ENCODE measurements at regions not wholly inside any gene's neighbourhood (a gene's known extent, or its start where the extent isn't known, plus 50 kb on each side); places are given as distances from the start of the nearest gene placed in this dataset.

DNA sequence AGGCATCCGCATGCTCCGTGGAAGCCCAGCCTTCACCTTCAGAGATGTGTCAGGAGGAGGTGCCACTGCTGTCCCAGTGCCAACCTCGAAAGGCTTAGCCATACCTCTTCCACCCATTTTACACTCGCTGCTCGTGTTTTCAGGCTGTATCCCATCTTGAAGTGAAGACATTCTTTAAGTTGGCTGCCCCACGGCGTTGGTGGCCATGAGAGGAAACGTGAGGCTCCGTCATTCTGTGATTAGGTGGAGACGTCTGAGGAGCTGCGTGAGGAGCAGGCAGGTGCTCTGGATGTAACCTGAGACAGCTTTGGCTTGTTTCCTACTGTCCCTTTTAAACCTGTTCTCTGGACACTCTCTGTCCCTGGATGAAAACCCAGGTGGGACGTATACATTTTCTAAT, 159.9 kb upstream of the RNF32 start:
- DNase-seq (ENCODE audit: low spot score) = no peak

- DNase-seq (ENCODE audit: low spot score) = no peak
Observed at GRCh38 chr7:156479596-156479995, 161.0 kb upstream of the RNF32 start.

- DNase-seq (ENCODE audit: low spot score) = no peak
Observed at GRCh38 chr7:156478486-156478885, 162.1 kb upstream of the RNF32 start.

GRCh38 chr7:156475666-156476065, 164.9 kb upstream of the RNF32 start:
- no peak for DNase-seq (ENCODE audit: low spot score)

DNA sequence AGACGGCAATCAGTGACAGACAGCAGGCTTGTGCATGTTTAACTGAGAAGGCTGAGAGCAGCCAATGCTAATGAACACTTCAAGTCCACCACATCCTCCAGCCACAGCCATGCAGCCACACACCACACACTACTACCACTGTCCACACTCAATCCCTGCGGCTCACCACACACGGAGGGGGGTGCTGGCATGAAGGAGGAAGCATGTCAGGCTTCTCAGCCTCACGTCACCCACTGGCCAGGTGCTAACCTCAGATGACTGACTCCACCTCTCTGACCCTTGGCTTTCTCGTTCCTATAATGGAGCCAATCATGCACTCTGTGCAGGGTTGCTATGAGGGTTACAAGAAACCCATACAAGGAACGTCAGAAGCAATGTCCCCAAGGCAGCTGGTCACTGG, 165.4 kb upstream of the RNF32 start:
- DNase-seq (ENCODE audit: low spot score) = no peak

DNA sequence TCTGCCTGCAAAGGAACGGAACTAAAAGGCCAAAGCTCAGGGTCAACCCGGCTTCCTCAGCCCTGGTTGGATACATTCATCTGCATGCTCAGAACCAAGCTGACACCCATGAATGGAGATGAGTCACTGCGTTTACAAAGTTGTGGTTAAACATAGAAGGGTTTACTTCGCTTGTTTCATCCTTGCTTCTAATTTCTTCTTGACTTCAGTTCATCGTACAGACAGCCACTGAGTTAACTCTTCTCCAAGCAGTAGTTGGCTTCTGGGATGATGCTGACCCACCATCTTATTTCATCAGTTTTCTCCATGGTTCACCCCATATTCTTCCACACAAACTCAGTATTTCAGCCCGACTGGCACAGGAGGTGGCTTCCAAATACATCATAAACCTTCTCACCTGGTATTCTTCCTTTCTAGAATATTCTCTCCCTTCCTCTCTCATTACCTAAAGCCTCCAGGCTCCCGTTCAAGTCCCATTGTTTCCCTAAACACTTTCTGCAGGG, 166.3 kb upstream of the RNF32 start:
- no peak for DNase-seq (ENCODE audit: low spot score)

GRCh38 chr7:156473476-156474240, 166.9 kb upstream of the RNF32 start:
- DNase-seq (ENCODE audit: low spot score) = peak; percentile 3

DNA sequence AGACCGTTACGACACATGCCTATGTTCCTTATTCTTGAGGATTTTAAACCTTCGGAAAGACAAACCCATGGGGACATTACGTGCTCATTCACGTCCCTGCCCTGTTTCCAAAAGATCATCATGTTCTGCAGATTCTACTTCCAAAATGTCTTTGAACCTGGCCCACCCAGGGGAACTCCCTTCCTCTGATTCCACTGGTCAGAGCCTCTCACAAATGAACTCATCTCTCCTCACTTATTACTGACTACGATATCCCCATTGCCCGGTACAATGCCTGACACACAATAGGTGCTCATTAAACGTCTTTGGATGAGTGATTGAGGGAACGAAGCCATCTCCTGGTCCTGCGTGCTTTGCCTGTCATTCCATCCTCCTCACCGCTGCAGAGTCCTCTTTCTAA, 168.3 kb upstream of the RNF32 start:
- no peak for DNase-seq (ENCODE audit: low spot score)

DNA sequence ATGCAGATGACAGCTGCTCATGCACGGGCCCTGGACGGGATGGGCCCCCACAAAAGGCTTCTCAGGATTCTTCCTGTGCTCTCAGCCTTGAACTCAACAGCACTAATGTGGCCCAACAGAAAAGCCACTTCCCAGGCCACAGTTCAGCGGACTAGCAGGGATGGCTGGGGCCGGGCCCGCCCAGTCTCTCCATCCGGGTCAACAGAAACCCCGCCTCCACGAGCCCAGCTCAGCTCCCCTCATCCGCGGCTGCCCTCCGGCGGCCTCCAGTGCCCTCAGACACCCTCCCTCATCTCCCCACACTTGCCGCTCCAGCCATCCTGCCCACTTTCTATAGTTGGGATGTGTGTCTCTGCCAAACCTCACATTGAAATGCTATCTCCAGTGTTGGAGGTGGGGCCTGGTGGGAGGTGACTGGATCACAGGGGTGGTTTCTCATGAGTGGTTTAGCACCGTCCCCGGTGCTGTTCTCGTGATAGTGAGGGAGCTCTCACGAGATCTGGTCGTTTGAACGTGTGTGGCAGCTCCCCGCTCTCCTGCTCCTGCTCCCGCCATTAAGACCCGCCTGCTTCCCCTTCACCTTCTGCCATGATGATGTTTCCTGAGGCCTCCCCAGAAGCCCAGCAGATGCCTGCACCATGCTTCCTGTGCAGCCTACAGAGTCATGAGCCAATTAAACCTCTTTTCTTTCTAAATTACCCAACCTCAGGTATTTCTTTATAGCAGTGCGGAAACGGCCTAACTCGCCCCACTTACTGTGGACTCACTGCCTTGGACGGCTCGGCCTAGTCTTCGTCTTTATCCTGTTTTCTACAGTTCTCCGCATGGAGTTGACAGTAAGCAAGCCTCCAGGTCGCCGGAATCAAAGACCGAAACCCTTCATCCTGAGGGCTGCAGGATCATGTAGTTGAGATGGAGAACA, 169.9 kb upstream of the RNF32 start:
- no peak for DNase-seq (ENCODE audit: low spot score)

DNA sequence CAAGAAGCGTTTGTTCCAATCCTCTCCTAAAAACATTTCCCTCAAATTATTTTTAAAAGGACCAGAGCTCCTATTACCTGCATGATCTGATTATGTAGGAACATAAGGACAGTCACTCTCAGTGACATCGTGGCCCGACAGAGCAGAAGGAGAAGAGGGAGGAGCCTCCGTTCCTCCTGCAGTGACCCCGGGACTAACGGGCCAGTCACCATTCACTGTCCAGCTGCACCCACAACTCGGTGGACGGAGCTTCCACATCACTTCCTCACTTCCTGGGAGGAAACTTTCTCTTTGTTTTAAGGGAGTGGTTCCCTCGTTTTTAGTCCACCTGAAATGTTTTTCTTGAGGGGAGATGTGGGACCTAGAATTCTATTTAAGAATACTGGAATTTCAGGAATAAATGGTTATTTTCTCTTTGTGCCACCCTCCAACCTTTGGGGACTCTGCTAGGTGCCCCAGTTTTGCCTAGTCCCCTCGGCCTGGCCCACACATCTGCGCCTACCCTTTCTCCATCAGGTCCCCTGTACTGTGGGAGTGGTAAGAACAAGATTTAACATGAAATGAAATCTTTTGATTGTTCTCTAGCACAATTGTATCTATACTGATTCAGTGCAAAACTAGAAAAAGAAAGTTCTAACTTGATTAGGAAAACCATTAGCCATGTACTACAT, 173.5 kb upstream of the RNF32 start:
- DNase-seq (ENCODE audit: low spot score) = no peak

- DNase-seq (ENCODE audit: low spot score) = no peak
Observed at GRCh38 chr7:156466272-156466671, 174.3 kb upstream of the RNF32 start.

GRCh38 chr7:156465186-156465585, 175.4 kb upstream of the RNF32 start:
- no peak for DNase-seq (ENCODE audit: low spot score)

GRCh38 chr7:156464339-156464738, 176.2 kb upstream of the RNF32 start:
- no peak for DNase-seq (ENCODE audit: low spot score)

DNA sequence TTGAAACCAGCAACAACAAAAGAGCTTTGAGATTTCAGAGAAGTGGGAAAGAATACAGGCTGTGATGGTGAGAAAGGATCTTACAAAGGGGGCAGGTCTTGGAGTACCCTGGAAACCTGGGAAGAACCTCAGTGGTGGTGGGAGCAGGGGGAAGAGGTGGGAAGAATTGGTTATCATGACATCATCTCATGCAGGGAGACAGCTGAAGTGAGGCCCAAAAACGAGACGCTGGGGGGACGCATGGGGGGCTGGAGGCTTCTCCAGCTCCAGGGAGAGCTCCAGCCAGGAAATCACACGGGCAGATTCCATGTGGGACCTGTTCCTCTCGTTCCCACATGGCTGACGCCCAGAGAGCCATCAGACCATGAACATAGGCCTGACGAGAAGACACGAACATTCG, 177.3 kb upstream of the RNF32 start:
- no peak for DNase-seq (ENCODE audit: low spot score)

DNA sequence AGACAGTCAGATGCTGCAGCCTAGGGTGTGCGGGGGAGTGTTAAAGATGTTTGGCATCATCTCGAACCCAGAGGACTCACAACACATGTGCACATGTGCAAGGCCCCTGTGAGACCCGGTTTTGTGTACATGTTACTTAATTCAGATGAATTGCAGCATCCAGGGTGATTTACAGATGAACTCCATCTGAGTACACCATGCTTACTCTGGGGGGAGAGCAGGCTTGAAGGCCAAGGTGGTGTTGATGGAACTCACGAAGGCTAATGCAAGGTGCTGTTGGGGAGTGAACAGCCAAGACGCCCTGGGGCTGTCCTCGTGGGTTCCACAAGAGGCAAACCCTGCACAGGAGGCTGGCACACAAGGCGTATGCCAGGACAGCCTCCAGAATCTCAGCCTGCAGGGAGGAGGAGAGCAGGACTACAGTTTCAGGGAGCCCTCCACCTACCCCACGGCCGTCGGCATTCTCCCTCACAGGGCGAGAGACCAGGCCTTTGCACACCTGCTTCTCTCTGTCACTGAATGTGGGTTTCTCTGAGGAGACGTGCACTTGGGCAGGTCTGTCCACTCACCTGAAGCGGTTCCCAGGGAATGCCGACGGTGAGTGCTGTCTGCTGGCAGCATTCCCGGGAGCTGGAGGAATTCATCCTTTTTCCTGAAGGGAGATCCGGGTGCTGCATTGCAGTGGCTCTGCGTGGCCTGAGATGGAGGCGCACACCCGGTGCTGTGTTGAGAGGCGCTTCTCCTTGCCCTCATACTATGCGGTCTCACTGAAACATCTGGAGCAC, 178.5 kb upstream of the RNF32 start:
- no peak for DNase-seq (ENCODE audit: low spot score)

GRCh38 chr7:156460858-156461627, 179.5 kb upstream of the RNF32 start:
- DNase-seq (ENCODE audit: low spot score) = no peak

GRCh38 chr7:156459582-156459981, 181.0 kb upstream of the RNF32 start:
- no peak for DNase-seq (ENCODE audit: low spot score)

DNA sequence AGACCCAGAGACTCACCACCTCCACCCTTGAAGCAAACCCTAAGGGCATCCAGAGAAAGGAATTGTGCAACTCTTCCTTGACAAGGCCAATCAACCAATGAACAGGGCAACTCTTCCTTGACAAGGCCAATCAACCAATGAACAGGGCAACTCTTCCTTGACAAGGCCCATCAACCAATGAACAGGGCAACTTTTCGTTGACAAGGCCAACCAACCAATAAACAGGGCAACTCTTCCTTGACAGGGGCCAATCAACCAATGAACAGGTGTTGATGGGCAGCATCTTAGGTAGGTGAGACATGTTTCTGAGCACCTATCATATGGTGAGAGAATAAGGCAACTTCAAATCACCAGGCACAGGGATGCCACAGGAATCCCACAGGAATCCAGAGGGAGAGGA, 181.5 kb upstream of the RNF32 start:
- DNase-seq (ENCODE audit: low spot score) = no peak

- DNase-seq (ENCODE audit: low spot score) = no peak
Observed at GRCh38 chr7:156458011-156458410, 182.6 kb upstream of the RNF32 start.

DNA sequence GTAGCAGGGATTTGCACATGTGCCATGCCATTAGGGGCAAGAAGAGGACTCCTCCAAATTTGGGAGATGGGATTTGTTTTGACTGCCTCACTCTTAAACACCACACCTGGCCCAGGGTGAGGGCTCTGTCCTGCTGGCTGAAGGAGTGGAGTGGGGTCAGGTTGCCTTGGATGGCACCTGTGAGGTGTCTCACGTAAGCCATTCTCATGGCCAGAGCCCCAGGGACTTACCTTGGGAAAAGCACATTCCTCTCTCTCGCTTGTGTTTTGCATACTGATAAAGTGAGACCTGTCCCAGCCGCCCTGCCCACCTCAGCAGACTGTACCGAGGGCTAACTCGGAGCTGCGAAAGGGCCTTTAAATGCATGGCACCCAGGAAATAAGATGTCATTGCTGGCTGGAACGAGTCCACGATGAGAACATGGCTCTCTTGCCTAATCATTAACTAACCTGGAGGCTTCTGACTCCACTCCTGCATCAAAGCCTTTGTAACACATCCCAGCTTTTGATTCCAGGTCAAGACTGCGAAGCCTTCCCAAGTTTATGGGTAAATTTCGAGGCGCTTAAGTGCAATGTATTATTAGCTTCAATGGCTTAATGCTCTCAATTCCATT, 184.0 kb upstream of the RNF32 start:
- DNase-seq (ENCODE audit: low spot score) = no peak

GRCh38 chr7:156456032-156456431, 184.5 kb upstream of the RNF32 start:
- no peak for DNase-seq (ENCODE audit: low spot score)

Data from CD4-positive, alpha-beta T cell treated with Interleukin-15 for 4 hours (primary cell).